WTC11 (cell line): ENCODE measurements at regions not wholly inside any gene's neighbourhood (a gene's known extent, or its start where the extent isn't known, plus 50 kb on each side); places are given as distances from the start of the nearest gene placed in this dataset.

Experiments used
- CBFB ChIP-seq: sonication (generic); formaldehyde crosslinking; IDR thresholded peaks from 2 replicates; pipeline ENCODE4 v1.8.1; 2022; ENCODE audit warnings: mild to moderate bottlenecking, low read depth, missing genetic modification reagents
- CTCF ChIP-seq: fragments of 200-600 bp; IDR thresholded peaks from 2 replicates; pipeline ENCODE4 v1.8.0; 2022; ENCODE audit warnings: antibody characterized with exemption
- ELF4 ChIP-seq: sonication (generic); formaldehyde crosslinking; IDR thresholded peaks from 2 replicates; pipeline ENCODE4 v1.8.1; 2022; ENCODE audit warnings: low read depth, mild to moderate bottlenecking, moderate library complexity, missing genetic modification reagents
- ESRRA ChIP-seq: sonication (generic); formaldehyde crosslinking; IDR thresholded peaks from 2 replicates; pipeline ENCODE4 v1.8.1; 2022; ENCODE audit warnings: mild to moderate bottlenecking, missing genetic modification reagents, borderline replicate concordance
- FOXP1 ChIP-seq: sonication (generic); formaldehyde crosslinking; IDR thresholded peaks from 2 replicates; pipeline ENCODE4 v1.8.0; 2022; ENCODE audit warnings: missing genetic modification reagents, mild to moderate bottlenecking, moderate library complexity, borderline replicate concordance
- GABPB1 ChIP-seq: sonication (generic); formaldehyde crosslinking; IDR thresholded peaks from 2 replicates; pipeline ENCODE4 v1.8.1; 2023; ENCODE audit warnings: mild to moderate bottlenecking, missing genetic modification reagents
- HMGA2 ChIP-seq: fragments of 250-450 bp; sonication (Bioruptor Pico); IDR thresholded peaks from 2 replicates; pipeline ENCODE4 v1.4.0; 2021; ENCODE audit warnings: mild to moderate bottlenecking, moderate library complexity
- ZNF138 ChIP-seq: sonication (generic); formaldehyde crosslinking; conservative IDR thresholded peaks from 2 replicates; pipeline ENCODE4 v1.8.1; 2022; ENCODE audit warnings: mild to moderate bottlenecking, moderate library complexity, missing genetic modification reagents
- TF ChIP-seq, protein P1 (sequence below): sonication (generic); formaldehyde crosslinking; conservative IDR thresholded peaks from 2 replicates; pipeline ENCODE4 v1.8.1; 2022; ENCODE audit warnings: mild to moderate bottlenecking, missing genetic modification reagents

DNA sequence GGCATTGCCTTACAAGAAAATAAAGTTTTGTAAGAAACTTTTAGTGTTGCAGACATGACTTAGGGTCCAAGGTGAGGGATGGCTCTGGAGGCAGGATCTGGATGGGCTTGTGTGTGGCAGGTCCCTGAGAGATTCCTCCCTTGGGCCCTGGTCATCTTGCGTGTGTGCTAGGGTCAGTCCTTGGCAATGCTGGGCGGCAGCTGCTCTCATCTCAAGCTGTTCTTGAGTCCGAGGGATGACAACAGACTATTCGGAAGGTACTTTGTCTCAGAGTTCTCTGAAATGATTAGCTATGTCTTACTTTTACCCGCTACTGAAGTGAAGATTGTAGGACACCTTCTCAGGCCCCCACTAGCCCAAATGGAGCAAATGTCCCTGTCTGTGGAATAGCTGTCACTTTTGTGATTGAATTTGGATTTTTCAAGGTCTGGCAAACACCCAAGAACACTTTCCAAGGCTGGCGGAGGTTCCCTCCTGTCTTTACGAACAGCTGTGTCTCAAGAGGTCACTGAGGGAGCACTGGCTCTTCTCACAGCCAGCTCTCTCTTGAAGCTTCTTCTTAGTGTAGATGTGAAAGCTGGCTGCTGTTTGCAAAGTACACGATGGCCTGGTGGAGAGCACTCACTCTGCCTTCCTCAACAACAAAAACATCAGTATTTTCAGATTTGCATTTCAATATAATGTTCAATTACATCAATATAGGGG lies 253.6 kb downstream of the STK31 start:
- TF ChIP-seq CTCF (no peak), ESRRA (CRISPR knock-in tag) (no peak), HMGA2 (CRISPR knock-in tag) (no peak), FOXP1 (CRISPR knock-in tag) (no peak), ZNF138 (no peak), CBFB (no peak), GABPB1 (no peak), ELF4 (CRISPR knock-in tag) (no peak)
- TF ChIP-seq, protein P1, sequence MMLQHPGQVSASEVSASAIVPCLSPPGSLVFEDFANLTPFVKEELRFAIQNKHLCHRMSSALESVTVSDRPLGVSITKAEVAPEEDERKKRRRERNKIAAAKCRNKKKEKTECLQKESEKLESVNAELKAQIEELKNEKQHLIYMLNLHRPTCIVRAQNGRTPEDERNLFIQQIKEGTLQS (CRISPR knock-in tag): no peak
